VCaP (cell line): ENCODE measurements at regions not wholly inside any gene's neighbourhood (a gene's known extent, or its start where the extent isn't known, plus 50 kb on each side); places are given as distances from the start of the nearest gene placed in this dataset.
A peak's percentile ranks its signal among the peaks of the same experiment; 100 is the strongest.

ENCODE experiments used
- H3K27ac ChIP-seq: fragments of 450-650 bp; 2 replicates; pipeline ENCODE4 v1.5.1; 2017
- CTCF ChIP-seq: fragments of 450-650 bp; conservative IDR thresholded peaks from 2 replicates; pipeline ENCODE4 v1.5.1; 2017; ENCODE audit warnings: mild to moderate bottlenecking, moderate library complexity

- no peak for TF ChIP-seq CTCF
- H3K27ac ChIP-seq, result no peak overlapping the region
These were observed 132.0 kb downstream of the RFLNA start for GRCh38 chr12:124426594-124427555.

GRCh38 chr12:124425667-124426066 is 130.8 kb downstream of the RFLNA start:
- H3K27ac ChIP-seq, result no peak overlapping the region

GRCh38 chr12:124424516-124424905 is 129.6 kb downstream of the RFLNA start:
- TF ChIP-seq CTCF, result no peak
- no peak overlapping the region for H3K27ac ChIP-seq

More at GRCh38 chr12:124425667-124426066, 130.8 kb downstream of the RFLNA start:
- no peak for TF ChIP-seq CTCF

DNA sequence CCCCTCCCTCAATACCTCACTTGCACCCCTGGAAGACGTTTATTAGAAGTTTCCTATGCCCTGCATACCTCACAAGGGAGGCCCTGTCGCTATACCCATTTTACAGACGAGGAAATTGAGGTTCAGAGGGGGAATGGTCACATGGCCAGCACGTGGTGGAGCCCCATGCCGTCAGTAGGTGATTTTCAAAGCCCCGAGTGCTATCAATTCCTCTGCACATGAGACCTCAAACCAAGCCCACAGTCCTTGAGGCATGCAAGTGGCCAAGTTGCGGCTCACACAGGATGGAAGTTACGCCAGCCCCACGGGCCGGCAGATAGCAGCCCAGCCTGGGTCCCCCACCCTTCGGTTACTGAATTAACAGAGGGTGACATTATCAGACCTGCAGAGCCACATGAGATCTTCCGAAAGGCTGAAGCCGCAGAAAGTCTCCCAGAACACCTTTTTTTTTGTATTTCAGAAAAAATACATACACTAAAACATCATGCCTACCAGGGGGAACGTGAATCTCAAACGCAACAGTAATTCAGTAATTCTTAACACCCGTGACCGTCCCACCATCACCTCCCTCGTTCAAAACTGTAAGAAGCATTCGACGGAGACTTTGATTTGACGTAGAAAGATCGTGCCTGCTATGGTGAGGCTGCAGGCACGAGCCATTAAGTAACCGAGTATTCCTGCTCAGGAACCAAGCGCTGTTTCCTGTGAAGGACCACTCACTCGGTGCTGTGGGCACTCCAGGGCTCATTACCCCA is 129.0 kb downstream of the RFLNA start:
- H3K27ac ChIP-seq, result peak overlapping the region; percentile 26; the same call in 1 of the 2 replicates
- TF ChIP-seq CTCF, result no peak

DNA sequence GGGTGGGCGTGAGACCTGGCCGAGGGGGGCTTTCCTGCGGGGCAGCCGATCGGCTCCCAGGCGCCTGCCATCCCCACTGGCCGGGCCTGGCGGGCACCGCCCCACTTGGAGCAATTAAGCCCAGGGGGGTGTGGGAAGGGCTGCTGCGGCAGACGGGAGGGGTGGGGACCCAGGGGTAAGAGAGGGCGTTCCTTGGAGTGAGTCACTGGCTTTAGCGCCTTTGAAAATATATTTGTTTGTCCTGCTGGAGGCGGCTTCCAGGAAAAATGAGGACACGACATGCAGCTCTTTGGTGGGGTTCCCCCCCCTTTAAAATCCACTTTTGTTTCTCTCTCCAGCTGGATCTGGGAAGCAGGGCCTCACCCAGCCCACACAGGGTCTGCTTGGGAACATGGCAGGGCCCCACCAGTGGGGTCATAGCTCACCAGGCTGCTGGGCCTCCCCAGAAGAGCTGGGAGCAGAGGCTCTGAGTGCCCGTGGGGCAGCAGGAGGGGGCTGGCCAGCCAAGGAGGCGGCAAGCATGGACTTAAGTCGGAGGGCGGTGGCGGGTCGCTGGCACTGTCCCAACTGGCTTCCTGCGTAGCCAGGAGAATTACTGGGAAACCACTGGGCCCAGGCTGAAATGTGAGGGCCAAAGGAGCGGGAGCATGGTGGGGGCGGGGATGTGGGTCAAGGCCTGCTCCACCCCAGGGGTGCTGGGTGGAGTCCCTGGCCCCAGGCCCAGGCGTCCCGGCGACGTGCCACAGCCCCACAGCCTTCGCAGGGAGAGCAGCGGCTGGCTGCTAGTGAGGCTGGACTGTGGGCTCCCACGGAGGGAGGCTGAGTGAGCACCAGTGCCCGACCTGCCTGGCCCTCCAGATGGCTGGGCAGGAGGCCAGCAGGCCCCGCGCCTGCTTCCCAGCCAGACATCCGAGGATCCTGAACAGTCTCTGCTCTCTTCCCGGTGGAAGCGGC is 128.0 kb downstream of the RFLNA start:
- peak overlapping the region; percentile 26; the same call in 1 of the 2 replicates for H3K27ac ChIP-seq
- no peak for TF ChIP-seq CTCF

DNA sequence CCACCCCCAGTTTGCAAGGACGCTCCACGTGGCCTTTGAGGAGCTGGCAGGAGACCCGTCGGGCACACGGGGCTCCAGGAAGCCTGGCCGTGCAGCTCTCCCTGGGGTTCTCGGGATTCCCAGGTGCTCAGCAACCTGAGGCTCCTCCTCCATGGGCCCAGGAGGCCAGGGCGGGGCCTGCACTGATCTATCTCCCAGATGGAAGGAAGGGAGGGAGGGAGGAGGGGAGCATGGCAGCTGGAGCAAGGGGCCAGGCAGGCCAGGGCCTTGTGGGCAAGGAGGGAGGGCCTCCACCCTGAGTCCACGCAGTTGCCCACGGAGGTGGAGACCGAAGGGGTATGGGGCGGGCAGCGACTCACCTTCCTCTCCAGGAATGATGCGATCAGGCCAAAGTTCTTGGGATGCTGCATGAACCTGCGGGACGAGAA is 127.3 kb downstream of the RFLNA start:
- no peak for TF ChIP-seq CTCF
- H3K27ac ChIP-seq, result no peak overlapping the region
